GM12872 (cell line): ENCODE measurements at regions not wholly inside any gene's neighbourhood (a gene's known extent, or its start where the extent isn't known, plus 50 kb on each side); places are given as distances from the start of the nearest gene placed in this dataset.

ENCODE experiments used
- CTCF ChIP-seq: IDR thresholded peaks from 3 replicates; pipeline ENCODE4 v1.5.1; 2011; ENCODE audit warnings: low read depth, mild to moderate bottlenecking, low read length, moderate library complexity; ENCODE audit not compliant: insufficient read depth

GRCh38 chr5:93359296-93359959 lies 221.6 kb downstream of the NR2F1-AS1 start:
- no peak for TF ChIP-seq CTCF

GRCh38 chr5:93358176-93358575 lies 222.8 kb downstream of the NR2F1-AS1 start:
- TF ChIP-seq CTCF: no peak

GRCh38 chr5:93357686-93358085 lies 223.3 kb downstream of the NR2F1-AS1 start:
- no peak for TF ChIP-seq CTCF

GRCh38 chr5:93355691-93356090 lies 225.3 kb downstream of the NR2F1-AS1 start:
- TF ChIP-seq CTCF: no peak

GRCh38 chr5:93352186-93352585 lies 228.8 kb downstream of the NR2F1-AS1 start:
- no peak for TF ChIP-seq CTCF

GRCh38 chr5:93349613-93350012 lies 231.4 kb downstream of the NR2F1-AS1 start:
- no peak for TF ChIP-seq CTCF

GRCh38 chr5:93348231-93348630 lies 232.8 kb downstream of the NR2F1-AS1 start:
- no peak for TF ChIP-seq CTCF
